ENCODE measurements at regions not wholly inside any gene's neighbourhood (a gene's known extent, or its start where the extent isn't known, plus 50 kb on each side); places are given as distances from the start of the nearest gene placed in this dataset.

GRCh38 chr17:34770586-34770985, 190.7 kb downstream of the CCT6B start:
- DNase-seq (ENCODE audit: low spot score): no peak
- peaks cover 0 to 3% (median 0%) of the 10 kb centered on the region in 4 donors for H3K9me3 ChIP-seq (ENCODE audit: control insufficient read depth in 4 of 4, low read length in 3 of 4)
- H3K4me1 ChIP-seq (ENCODE audit: control insufficient read depth in 4 of 4, insufficient read depth in 4 of 4, low read length in 3 of 4): no peaks in the 10 kb centered on the region
- H3K36me3 ChIP-seq (ENCODE audit: control insufficient read depth in 4 of 4, insufficient read depth in 3 of 4, low read depth in 1 of 4, low read length in 3 of 4): no peaks in the 10 kb centered on the region
- TF ChIP-seq ATF3 (IDR thresholded peaks at IDR 0.05) (no peak), FOXA1 (IDR thresholded peaks at IDR 0.05) (no peak), GABPA (IDR thresholded peaks at IDR 0.05 in 1 of 2, conservative IDR thresholded peaks at IDR 0.05 in 1 of 2) (no peak), TAF1 (conservative IDR thresholded peaks at IDR 0.05) (no peak), HNF4A (conservative IDR thresholded peaks at IDR 0.05) (no peak), FOXA2 (IDR thresholded peaks at IDR 0.05) (no peak), YY1 (IDR thresholded peaks at IDR 0.05) (no peak), REST (IDR thresholded peaks at IDR 0.05) (no peak), EGR1 (IDR thresholded peaks at IDR 0.05; ENCODE audit: low read depth in 2 of 2) (no peak), CTCF (IDR thresholded peaks at IDR 0.05; ENCODE audit: low read depth, low read length, missing input control) (no peak), ZBTB33 (IDR thresholded peaks at IDR 0.05) (no peak), NR2F2 (IDR thresholded peaks at IDR 0.05) (no peak), HNF4G (IDR thresholded peaks at IDR 0.05) (no peak), SP1 (IDR thresholded peaks at IDR 0.05) (no peak)
- H3K27ac ChIP-seq (ENCODE audit: low read depth in 1 of 2, low read length in 2 of 2): no peak overlapping the region
- 56% methylated on average over 3 of the region's 3 CpGs for WGBS
- H3K4me3 ChIP-seq (ENCODE audit: low read depth in 1 of 3, low read length in 3 of 3): no peak overlapping the region
- peaks cover 0 to 7% (median 2%) of the 10 kb centered on the region in 4 donors for H3K27me3 ChIP-seq (ENCODE audit: control insufficient read depth in 4 of 4, insufficient read depth in 4 of 4, low read length in 3 of 4)
- no peak overlapping the region for H3K9ac ChIP-seq (ENCODE audit: low read depth in 1 of 2, low read length in 2 of 2)

- H3K4me1 ChIP-seq (ENCODE audit: control insufficient read depth in 4 of 4, insufficient read depth in 4 of 4, low read length in 3 of 4): no peaks in the 10 kb centered on the region
- H3K9ac ChIP-seq (ENCODE audit: low read depth in 1 of 2, low read length in 2 of 2): no peak overlapping the region
- no peak overlapping the region for H3K27ac ChIP-seq (ENCODE audit: low read depth in 1 of 2, low read length in 2 of 2)
- peaks cover 0 to 7% (median 2%) of the 10 kb centered on the region in 4 donors for H3K27me3 ChIP-seq (ENCODE audit: control insufficient read depth in 4 of 4, insufficient read depth in 4 of 4, low read length in 3 of 4)
- no peak overlapping the region for H3K4me3 ChIP-seq (ENCODE audit: low read depth in 1 of 3, low read length in 3 of 3)
- 89% methylated on average over 2 of the region's 2 CpGs for WGBS
- peaks cover 0 to 3% (median 0%) of the 10 kb centered on the region in 4 donors for H3K9me3 ChIP-seq (ENCODE audit: control insufficient read depth in 4 of 4, low read length in 3 of 4)
- H3K36me3 ChIP-seq (ENCODE audit: control insufficient read depth in 4 of 4, insufficient read depth in 3 of 4, low read depth in 1 of 4, low read length in 3 of 4): no peaks in the 10 kb centered on the region
- DNase-seq (ENCODE audit: low spot score): no peak
- TF ChIP-seq RXRA (IDR thresholded peaks at IDR 0.05): no peak
- no peak for TF ChIP-seq CTCF (IDR thresholded peaks at IDR 0.05; ENCODE audit: low read depth, low read length, missing input control)
- TF ChIP-seq HNF4A (conservative IDR thresholded peaks at IDR 0.05): no peak
- no peak for TF ChIP-seq REST (IDR thresholded peaks at IDR 0.05)
- no peak for TF ChIP-seq SP1 (IDR thresholded peaks at IDR 0.05)
- TF ChIP-seq EGR1 (IDR thresholded peaks at IDR 0.05; ENCODE audit: low read depth in 2 of 2): no peak
- no peak for TF ChIP-seq FOXA1 (IDR thresholded peaks at IDR 0.05)
- no peak for TF ChIP-seq ATF3 (IDR thresholded peaks at IDR 0.05)
- no peak for TF ChIP-seq JUND (IDR thresholded peaks at IDR 0.05)
- TF ChIP-seq GABPA (IDR thresholded peaks at IDR 0.05 in 1 of 2, conservative IDR thresholded peaks at IDR 0.05 in 1 of 2): no peak
Observed at GRCh38 chr17:34769899-34770298, 190.5 kb downstream of the TMEM132E start.
